T47D (cell line): ENCODE measurements at regions not wholly inside any gene's neighbourhood (a gene's known extent, or its start where the extent isn't known, plus 50 kb on each side); places are given as distances from the start of the nearest gene placed in this dataset.

Experiments used
- DNase-seq, 2 experiments: peaks; one replicate each; pipeline versions ENCODE4 v3.0.0 to v3.0.0-alpha.2; 2011 to 2012; ENCODE audit warnings: low read depth in 1 of 2, low spot score in 1 of 2
- JUND ChIP-seq: IDR thresholded peaks from 2 replicates; pipeline ENCODE4 v1.6.1; 2012; ENCODE audit warnings: low read depth
- in situ Hi-C: cut with HindIII; loops from 2 replicates; pipeline ENCODE4 v1.10.0; 2016; ENCODE audit warnings: low sequenced_read_pairs, low pct_unique_long_range_greater_than_20kb

- no peak for TF ChIP-seq JUND
- in situ Hi-C loops, result no loop called here
- no peak for DNase-seq
Measured at GRCh38 chr16:7171151-7171550, 161.5 kb upstream of the RBFOX1 start.

- no peak for DNase-seq
- in situ Hi-C loops, result no loop called here
- no peak for TF ChIP-seq JUND
Measured at GRCh38 chr16:7167626-7168025, 165.0 kb upstream of the RBFOX1 start.

- in situ Hi-C loops, result no loop called here
- no peak for TF ChIP-seq JUND
- no peak for DNase-seq
Measured at GRCh38 chr16:7161891-7162290, 170.8 kb upstream of the RBFOX1 start.

GRCh38 chr16:7160093-7160492 is 172.6 kb upstream of the RBFOX1 start:
- in situ Hi-C loops, result no loop called here
- DNase-seq, result no peak
- no peak for TF ChIP-seq JUND

DNA sequence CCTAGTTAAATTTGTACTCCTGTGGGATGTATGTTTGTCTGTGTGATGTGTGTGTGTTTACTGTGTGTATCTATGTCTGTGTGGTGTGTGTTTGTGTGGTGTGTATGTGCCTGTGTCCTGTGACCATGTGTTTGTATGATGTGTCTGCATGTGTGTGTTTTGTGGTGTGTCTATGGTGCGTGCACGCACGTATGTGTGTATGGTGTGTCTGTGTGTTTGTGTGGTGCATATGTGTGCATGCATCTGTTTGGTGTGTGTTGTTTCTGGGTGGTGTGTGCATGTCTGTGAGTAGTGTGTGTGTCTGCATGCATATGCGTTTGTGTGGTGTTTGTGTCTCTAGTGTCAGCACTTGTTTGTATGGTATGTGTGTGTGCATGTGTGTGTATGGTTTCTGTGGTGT is 174.2 kb upstream of the RBFOX1 start:
- TF ChIP-seq JUND, result no peak
- no peak for DNase-seq
- in situ Hi-C loops, result no loop called here

GRCh38 chr16:7150230-7150629 is 182.4 kb upstream of the RBFOX1 start:
- no peak for TF ChIP-seq JUND
- in situ Hi-C loops, result no loop called here

GRCh38 chr16:7148606-7149005 is 184.0 kb upstream of the RBFOX1 start:
- in situ Hi-C loops, result no loop called here
- no peak for DNase-seq
- no peak for TF ChIP-seq JUND

More at GRCh38 chr16:7150230-7150629, 182.4 kb upstream of the RBFOX1 start:
- DNase-seq, result no peak

DNA sequence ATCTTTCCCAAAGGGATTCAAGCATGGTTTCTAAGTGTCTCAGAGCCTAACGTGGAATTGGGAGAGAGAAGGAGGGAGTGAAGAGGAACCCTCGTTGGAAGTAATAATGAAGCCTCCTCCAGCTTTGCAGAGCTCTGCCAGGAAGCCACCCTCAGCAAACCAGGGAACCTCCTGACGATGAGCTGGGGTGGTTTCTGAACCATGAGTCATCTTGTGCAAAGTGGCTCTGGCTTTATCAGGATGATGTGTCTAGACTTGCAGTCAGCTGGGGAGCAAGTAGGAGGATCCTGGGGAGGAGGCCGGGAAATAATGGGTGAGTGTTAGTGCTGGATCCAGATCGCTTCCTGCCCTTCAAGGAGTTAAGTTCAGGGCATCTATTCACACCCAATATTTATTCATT is 191.7 kb upstream of the RBFOX1 start:
- no peak for DNase-seq

DNA sequence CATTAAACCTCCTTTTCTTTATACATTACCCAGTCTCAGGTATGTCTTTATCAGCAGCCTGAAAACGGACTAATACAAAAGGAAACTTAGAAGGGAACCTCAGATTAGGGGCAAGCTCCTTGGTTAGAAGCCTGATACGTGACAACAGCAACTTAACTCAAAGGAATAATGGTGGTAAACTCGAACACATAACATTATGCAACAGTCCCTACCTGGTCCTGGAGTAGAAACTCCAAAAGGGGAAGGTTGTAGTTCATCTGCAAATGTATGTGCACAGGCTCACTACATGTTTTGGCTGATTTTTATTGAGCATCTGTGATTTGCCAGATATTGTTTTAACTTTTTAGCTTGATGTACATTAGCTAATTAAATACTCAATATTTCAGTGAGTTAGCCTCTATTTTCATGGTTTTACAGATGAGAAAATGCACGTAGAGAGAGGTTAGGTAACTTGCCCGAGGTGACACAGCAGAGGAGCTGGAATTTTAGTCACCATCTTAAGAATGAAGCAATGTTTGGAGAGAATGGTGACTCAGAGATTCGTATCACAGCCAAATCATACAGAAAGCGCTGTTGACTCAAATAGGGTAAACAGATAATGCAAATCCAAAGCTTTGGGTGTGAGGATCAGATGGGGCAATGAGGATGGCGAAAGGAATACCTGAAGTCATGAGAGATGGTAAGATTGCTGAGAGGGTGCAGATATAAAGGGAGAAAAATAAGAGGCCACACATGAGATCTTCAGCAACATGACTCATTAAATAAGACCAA is 194.9 kb upstream of the RBFOX1 start:
- peak; percentile 17 to 54 for DNase-seq
- peak; percentile 90 for TF ChIP-seq JUND
- in situ Hi-C loops, result no loop called here

More for the DNA sequence above, 191.7 kb upstream of the RBFOX1 start:
- in situ Hi-C loops, result no loop called here
- no peak for TF ChIP-seq JUND

GRCh38 chr16:7132465-7132864 is 200.2 kb upstream of the RBFOX1 start:
- DNase-seq, result no peak
- in situ Hi-C loops, result no loop called here

GRCh38 chr16:7124701-7125100 is 207.9 kb upstream of the RBFOX1 start:
- DNase-seq, result no peak
- no peak for TF ChIP-seq JUND
- in situ Hi-C loops, result no loop called here

More at GRCh38 chr16:7132465-7132864, 200.2 kb upstream of the RBFOX1 start:
- TF ChIP-seq JUND, result no peak

DNA sequence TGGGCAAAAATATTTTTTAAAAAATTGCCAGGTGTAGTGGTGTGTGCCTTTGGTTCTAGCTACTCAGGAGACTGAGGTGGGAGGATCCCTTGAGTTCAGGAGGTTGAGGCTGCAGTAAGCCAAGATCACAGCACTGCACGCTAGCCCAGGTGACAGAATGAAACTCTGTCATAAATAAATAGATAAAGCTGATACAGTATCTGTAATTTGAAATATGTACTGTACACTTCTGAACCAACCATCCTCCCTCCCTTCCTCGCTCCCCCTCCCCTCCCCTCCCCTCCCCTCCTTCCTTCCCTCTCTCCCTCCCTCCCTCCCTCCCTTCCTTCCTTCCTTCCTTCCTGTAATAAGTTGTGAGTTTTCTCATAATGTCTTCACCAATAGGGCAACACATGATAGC is 208.4 kb upstream of the RBFOX1 start:
- DNase-seq, result no peak
- TF ChIP-seq JUND, result no peak
- in situ Hi-C loops, result no loop called here

DNA sequence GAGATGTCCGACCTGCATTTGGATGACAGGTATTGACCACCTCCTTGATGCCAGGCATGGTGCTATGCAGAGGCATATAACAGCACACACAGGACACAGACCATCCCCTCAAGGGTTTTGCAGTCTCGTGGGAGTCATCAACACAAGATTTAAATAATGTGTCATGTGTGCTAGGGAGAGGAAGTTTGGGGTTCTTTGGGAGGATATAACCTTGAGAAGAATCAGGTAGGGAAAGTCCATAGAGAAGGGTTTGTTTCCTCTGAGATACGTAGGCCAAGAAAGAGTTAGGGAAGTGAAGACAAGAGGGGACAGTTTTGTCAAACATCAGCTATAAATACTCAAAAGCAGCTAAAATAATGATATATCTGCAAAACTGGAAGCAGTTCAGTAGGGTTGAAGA is 215.9 kb upstream of the RBFOX1 start:
- in situ Hi-C loops, result no loop called here
- no peak for TF ChIP-seq JUND
- no peak for DNase-seq

DNA sequence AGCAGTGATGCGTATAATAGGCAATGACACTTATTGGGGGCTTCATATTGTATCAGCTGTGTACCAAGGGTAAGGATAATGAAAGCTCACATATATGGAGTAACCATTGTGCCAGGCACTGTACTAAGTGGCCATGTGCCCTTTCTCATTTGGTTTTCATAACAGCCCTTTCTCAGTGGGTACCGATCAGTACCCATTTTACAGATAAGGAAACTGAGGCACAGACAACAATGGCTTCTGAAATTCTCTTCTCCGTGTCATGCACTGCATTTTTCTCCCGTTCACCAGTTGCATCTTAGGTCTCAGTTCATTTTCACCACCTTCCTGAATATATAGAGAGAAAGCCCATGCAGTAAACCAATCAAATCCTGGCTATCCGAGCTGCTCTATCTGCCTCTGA is 216.7 kb upstream of the RBFOX1 start:
- in situ Hi-C loops, result no loop called here
- no peak for DNase-seq
- no peak for TF ChIP-seq JUND
